Activated CD8-positive, alpha-beta memory T cell treated with anti-CD3 and anti-CD28 coated beads, Interleukin-2, amount 10 ng/mL, durations not matched to agents 7 days and 5 days (primary cell): ENCODE measurements at regions not wholly inside any gene's neighbourhood (a gene's known extent, or its start where the extent isn't known, plus 50 kb on each side); places are given as distances from the start of the nearest gene placed in this dataset.
"Not testable (repeated sequence)": the region's sequence is repeated elsewhere in the genome, so short reads cannot be mapped to it uniquely, and the experiment has no call there.

Source experiments
- ATAC-seq: fragments of 150-1000 bp; cut with Tn5 transposase; one replicate; pipeline ENCODE4 v1.10.0; 2021; ENCODE audit warnings: moderate library complexity
- CTCF ChIA-PET: fragments of 350-600 bp; sonication (Branson Sonifier 250); formaldehyde crosslinking; loops from one replicate; lab custom pipeline; 2021; ENCODE audit warnings: antibody characterized with exemption; lab: Charles Lee
- DNase-seq: peaks from one replicate; pipeline ENCODE4 v3.0.0-alpha.2; 2020
- H3K27ac Mint-ChIP-seq: one replicate; pipeline ENCODE4 v1.8.0; 2021; ENCODE audit warnings: mild to moderate bottlenecking, mixed read lengths
- H3K27me3 Mint-ChIP-seq: one replicate; pipeline ENCODE4 v1.8.0; 2021; ENCODE audit warnings: mixed read lengths
- H3K36me3 Mint-ChIP-seq: one replicate; pipeline ENCODE4 v1.8.0; 2021; ENCODE audit warnings: mild to moderate bottlenecking, mixed read lengths
- H3K4me1 Mint-ChIP-seq: one replicate; pipeline ENCODE4 v1.8.0; 2021; ENCODE audit warnings: mixed read lengths
- H3K4me3 Mint-ChIP-seq: one replicate; pipeline ENCODE4 v1.8.0; 2021; ENCODE audit warnings: mild to moderate bottlenecking, moderate library complexity, mixed read lengths
- H3K9me3 Mint-ChIP-seq: one replicate; pipeline ENCODE4 v1.8.0; 2022; ENCODE audit warnings: low read depth, mixed read lengths

- ATAC-seq, H3K4me3 Mint-ChIP-seq, H3K27ac Mint-ChIP-seq, DNase-seq, H3K4me1 Mint-ChIP-seq, CTCF ChIA-PET, H3K36me3 Mint-ChIP-seq, H3K27me3 Mint-ChIP-seq: not testable (repeated sequence)
- H3K9me3 Mint-ChIP-seq, result peaks cover 12% of the 10 kb centered on the region
These were observed 250.1 kb upstream of the OR4C13 start for GRCh38 chr11:49702121-49702520.

- H3K9me3 Mint-ChIP-seq, H3K4me1 Mint-ChIP-seq, CTCF ChIA-PET, H3K4me3 Mint-ChIP-seq, ATAC-seq, H3K36me3 Mint-ChIP-seq, DNase-seq, H3K27me3 Mint-ChIP-seq, H3K27ac Mint-ChIP-seq: not testable (repeated sequence)
These were observed 201.7 kb upstream of the OR4C13 start for GRCh38 chr11:49750447-49750846.

DNA sequence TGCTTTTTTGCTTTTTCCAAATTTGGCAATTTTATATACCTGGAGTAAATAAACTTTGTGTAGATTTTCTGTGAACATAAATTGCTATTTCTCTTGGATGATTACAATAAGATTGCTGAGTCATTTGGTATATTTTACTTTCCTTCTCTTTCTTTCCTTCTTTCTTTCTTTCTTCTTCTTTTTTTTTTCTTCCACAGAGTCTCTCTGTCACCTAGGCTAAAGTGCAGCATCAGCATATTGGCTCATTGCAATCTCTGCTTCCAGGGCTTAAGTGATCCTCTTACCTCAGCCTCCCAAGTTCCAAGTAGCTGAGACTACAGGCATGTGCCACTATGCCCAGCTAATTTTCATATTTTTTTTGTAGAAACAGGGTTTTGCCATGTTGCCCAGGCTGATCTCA lies 201.2 kb upstream of the OR4C13 start:
- not testable (repeated sequence) for H3K4me1 Mint-ChIP-seq, DNase-seq, H3K9me3 Mint-ChIP-seq

GRCh38 chr11:49780791-49781190 lies 171.4 kb upstream of the OR4C13 start:
- CTCF ChIA-PET, H3K4me3 Mint-ChIP-seq, H3K9me3 Mint-ChIP-seq: not testable (repeated sequence)

More for the DNA sequence above, 201.2 kb upstream of the OR4C13 start:
- H3K4me3 Mint-ChIP-seq, H3K36me3 Mint-ChIP-seq, ATAC-seq, CTCF ChIA-PET, H3K27ac Mint-ChIP-seq, H3K27me3 Mint-ChIP-seq: not testable (repeated sequence)

DNA sequence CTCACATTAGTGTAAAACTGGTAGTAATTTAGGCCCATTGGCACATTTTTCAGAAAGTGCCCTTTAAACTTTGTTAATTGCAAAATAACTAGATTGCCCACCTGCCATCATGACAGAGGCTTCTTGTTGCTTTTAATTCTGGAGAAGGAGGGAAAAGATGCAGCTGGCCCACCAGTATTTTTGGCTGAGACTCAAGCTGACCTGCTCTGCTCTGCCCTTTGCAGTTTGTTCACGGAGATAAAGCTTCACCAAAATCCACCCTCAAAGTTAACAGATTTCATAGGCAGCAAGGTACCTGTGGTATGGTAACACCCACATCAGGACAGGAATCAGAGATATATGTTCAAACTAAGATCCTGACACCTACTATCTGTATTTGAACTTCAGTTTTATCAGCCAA lies 170.2 kb upstream of the OR4C13 start:
- DNase-seq, CTCF ChIA-PET, H3K4me1 Mint-ChIP-seq, ATAC-seq, H3K9me3 Mint-ChIP-seq, H3K27ac Mint-ChIP-seq, H3K36me3 Mint-ChIP-seq, H3K4me3 Mint-ChIP-seq, H3K27me3 Mint-ChIP-seq: not testable (repeated sequence)

More at GRCh38 chr11:49780791-49781190, 171.4 kb upstream of the OR4C13 start:
- not testable (repeated sequence) for H3K36me3 Mint-ChIP-seq, ATAC-seq, H3K4me1 Mint-ChIP-seq, H3K27ac Mint-ChIP-seq, DNase-seq, H3K27me3 Mint-ChIP-seq

- ATAC-seq, H3K27ac Mint-ChIP-seq, DNase-seq, CTCF ChIA-PET, H3K36me3 Mint-ChIP-seq, H3K4me3 Mint-ChIP-seq, H3K4me1 Mint-ChIP-seq, H3K9me3 Mint-ChIP-seq, H3K27me3 Mint-ChIP-seq: not testable (repeated sequence)
These were observed 168.3 kb upstream of the OR4C13 start for GRCh38 chr11:49783841-49784240.

DNA sequence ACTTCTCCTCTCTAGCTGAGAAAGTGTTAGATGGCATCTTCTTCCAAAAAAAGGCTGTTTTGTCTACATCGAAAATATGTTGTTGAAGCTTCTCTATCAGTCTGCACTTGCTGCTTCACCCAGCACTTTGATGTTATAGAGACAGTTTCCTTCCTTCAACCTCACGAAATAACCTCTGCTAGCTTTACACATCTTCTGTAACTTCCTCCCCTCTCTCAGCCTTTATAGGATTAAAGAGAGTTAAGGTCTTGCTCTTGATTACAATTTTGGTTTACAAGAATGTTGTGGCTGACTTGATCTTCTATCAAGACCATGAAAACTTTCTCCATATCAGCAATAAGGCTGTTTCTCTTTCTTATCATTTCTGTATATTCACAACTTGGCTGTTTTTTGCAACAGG lies 162.4 kb upstream of the OR4C13 start:
- H3K4me3 Mint-ChIP-seq, CTCF ChIA-PET, H3K4me1 Mint-ChIP-seq: not testable (repeated sequence)

GRCh38 chr11:49798206-49798837 lies 153.9 kb upstream of the OR4C13 start:
- H3K4me1 Mint-ChIP-seq, ATAC-seq, CTCF ChIA-PET, H3K27ac Mint-ChIP-seq, H3K4me3 Mint-ChIP-seq, DNase-seq, H3K27me3 Mint-ChIP-seq, H3K9me3 Mint-ChIP-seq, H3K36me3 Mint-ChIP-seq: not testable (repeated sequence)

More for the DNA sequence above, 162.4 kb upstream of the OR4C13 start:
- not testable (repeated sequence) for ATAC-seq, H3K27ac Mint-ChIP-seq, H3K36me3 Mint-ChIP-seq, H3K27me3 Mint-ChIP-seq, DNase-seq
- peaks cover 12% of the 10 kb centered on the region for H3K9me3 Mint-ChIP-seq

DNA sequence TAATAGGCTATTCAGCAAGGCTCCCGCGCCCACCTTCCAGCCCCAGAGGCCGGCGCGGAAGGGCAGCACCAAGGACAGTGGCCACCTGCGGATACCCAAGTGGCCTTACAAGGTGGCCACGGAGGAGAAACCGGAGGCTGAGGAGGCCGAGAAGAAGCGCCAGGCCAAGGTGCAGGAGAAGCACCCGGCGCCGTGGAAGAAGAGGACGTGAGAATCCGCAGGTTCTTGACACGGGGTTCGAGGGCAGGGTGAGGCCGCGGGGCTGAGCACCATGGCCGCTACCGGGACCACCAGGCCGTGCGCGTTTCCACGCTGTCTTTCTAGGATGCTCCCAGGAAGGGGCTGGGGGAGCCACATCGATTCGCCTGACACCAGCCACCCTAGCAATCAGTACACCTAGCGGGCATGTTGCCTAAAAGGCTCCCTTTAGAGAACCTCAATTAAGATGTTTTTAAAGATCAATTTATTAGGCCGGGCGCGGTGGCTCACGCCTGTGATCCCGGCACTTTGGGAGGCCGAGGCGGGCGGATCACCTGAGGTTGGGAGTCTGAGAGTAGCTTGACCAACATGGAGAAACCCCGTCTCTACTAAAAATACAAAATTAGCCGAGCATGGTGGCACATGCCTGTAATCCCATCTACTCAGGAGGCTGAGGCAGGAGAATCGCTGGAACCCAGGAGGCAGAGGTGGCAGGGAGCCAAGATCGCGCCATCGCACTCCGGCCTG lies 134.3 kb upstream of the OR4C13 start:
- CTCF ChIA-PET, H3K9me3 Mint-ChIP-seq, H3K27me3 Mint-ChIP-seq, H3K27ac Mint-ChIP-seq, ATAC-seq, H3K36me3 Mint-ChIP-seq, DNase-seq, H3K4me3 Mint-ChIP-seq, H3K4me1 Mint-ChIP-seq: not testable (repeated sequence)

DNA sequence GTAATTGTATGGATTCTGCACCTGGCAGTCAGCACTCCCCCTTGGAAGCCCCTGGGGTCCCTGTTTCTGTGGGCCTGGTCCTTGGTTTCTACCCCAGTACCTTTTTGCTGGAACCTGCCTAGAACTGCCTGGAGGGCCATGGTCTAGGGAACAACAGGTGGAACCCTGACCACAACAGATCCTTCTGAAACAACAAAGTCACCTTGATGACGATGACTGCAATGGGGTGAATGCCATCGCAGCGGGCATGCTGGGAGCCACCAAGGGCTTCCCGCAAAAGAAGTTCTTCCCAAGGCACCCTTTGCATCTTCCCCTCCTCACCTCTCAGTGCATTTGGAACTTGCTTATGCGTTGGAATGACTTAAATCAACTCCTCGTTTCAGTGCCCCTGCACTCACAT lies 129.0 kb upstream of the OR4C13 start:
- H3K36me3 Mint-ChIP-seq, CTCF ChIA-PET, H3K4me3 Mint-ChIP-seq, DNase-seq, H3K4me1 Mint-ChIP-seq, H3K27ac Mint-ChIP-seq, ATAC-seq, H3K27me3 Mint-ChIP-seq, H3K9me3 Mint-ChIP-seq: not testable (repeated sequence)

DNA sequence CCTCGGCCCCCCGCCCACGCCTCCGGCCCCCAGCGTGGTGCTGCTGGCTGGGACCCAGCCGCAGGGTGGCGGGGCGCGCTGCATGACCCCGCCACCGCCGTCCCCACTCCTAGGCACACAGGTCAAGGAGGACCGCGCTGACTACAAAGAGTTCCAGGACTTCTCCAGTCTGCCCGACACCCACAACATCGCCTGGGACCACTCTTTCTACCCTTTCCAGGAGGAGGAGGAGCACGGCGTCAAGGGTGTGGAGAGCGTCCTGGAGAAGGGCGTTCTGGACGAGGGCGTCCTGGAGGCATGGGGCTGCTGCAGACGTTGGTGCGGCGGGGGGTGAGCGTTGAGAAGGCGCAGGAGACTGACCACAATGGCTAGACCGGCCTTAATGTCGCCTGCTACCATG lies 101.7 kb upstream of the OR4C13 start:
- H3K4me1 Mint-ChIP-seq, H3K9me3 Mint-ChIP-seq, DNase-seq, ATAC-seq, CTCF ChIA-PET, H3K36me3 Mint-ChIP-seq, H3K27me3 Mint-ChIP-seq, H3K27ac Mint-ChIP-seq, H3K4me3 Mint-ChIP-seq: not testable (repeated sequence)

- Mint-ChIP-seq H3K36me3 (no peaks in the 10 kb centered on the region), H3K4me1 (no peaks in the 10 kb centered on the region), H3K4me3 (no peak overlapping the region), H3K27ac (no peak overlapping the region), H3K9me3 (peaks cover 9% of the 10 kb centered on the region), H3K27me3 (no peaks in the 10 kb centered on the region)
- CTCF ChIA-PET, result no interaction called here
- DNase-seq (no peak), ATAC-seq (no peak)
These were observed 100.7 kb upstream of the OR4C13 start for GRCh38 chr11:49851511-49851910.

- Mint-ChIP-seq H3K27ac (no peak overlapping the region), H3K36me3 (no peaks in the 10 kb centered on the region), H3K4me3 (no peak overlapping the region), H3K9me3 (peaks cover 9% of the 10 kb centered on the region), H3K27me3 (no peaks in the 10 kb centered on the region), H3K4me1 (no peaks in the 10 kb centered on the region)
- no peak for ATAC-seq
- DNase-seq, result no peak
- CTCF ChIA-PET, result no interaction called here
These were observed 100.2 kb upstream of the OR4C13 start for GRCh38 chr11:49851971-49852389.

DNA sequence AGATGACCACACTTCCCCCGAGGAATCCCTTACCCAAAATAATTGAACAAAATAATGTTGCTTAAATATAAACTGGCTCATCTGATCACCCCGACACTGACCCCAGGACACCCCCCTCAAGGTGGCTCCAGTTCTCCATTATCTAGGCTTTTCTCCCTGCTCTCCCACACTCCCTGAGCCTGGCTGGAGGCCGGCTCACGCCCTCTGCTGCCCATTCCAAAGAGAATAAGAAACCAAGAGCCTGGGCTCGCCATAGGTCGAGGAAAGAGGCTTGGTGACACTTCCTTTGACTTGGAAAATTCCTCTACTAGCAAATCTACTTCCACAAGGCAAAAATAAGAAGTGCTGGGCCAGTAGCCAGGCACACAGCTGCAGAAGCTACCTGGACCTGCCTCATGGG lies 63.3 kb upstream of the OR4C13 start:
- ATAC-seq, H3K27ac Mint-ChIP-seq, CTCF ChIA-PET, H3K4me1 Mint-ChIP-seq, H3K27me3 Mint-ChIP-seq, H3K36me3 Mint-ChIP-seq, H3K4me3 Mint-ChIP-seq, H3K9me3 Mint-ChIP-seq, DNase-seq: not testable (repeated sequence)
